Vagina (tissue), 2 donors: ENCODE measurements at regions not wholly inside any gene's neighbourhood (a gene's known extent, or its start where the extent isn't known, plus 50 kb on each side); places are given as distances from the start of the nearest gene placed in this dataset.
"Not testable (repeated sequence)": the region's sequence is repeated elsewhere in the genome, so short reads cannot be mapped to it uniquely, and the experiment has no call there.

Experiments used
- DNase-seq, 2 donors: peaks; one replicate each; pipeline ENCODE4 v3.0.0-alpha.2; 2017; ENCODE audit errors: extremely low spot score in 2 of 2
- H3K27ac ChIP-seq: fragments of 200-600 bp; sonication (generic); one replicate; pipeline ENCODE4 v1.5.1; 2019
- H3K27me3 ChIP-seq: fragments of 200-600 bp; sonication (generic); one replicate; pipeline ENCODE4 v1.5.1; 2019
- H3K36me3 ChIP-seq, 2 donors: fragments of 200-600 bp; sonication (generic); one replicate each; pipeline ENCODE4 v1.5.1; 2017 to 2019
- H3K4me1 ChIP-seq: fragments of 200-600 bp; sonication (generic); one replicate; pipeline ENCODE4 v1.5.1; 2019
- H3K4me3 ChIP-seq, 2 donors: fragments of 200-600 bp; sonication (generic); 1 replicate in 1 of 2; 2 replicates in 1 of 2; pipeline ENCODE4 v1.5.1; 2016 to 2019
- H3K9me3 ChIP-seq: fragments of 200-600 bp; sonication (generic); one replicate; pipeline ENCODE4 v1.5.1; 2019
- CTCF ChIP-seq, 3 experiments: fragments of 450-650 bp in 2 of 3; fragments of 200-600 bp in 1 of 3; sonication (generic) in 1 of 3; IDR thresholded peaks; one replicate each; pipeline ENCODE4 v1.5.1; 2017 to 2019; ENCODE audit warnings: antibody characterized with exemption in 3 of 3, mild to moderate bottlenecking in 2 of 3, moderate library complexity in 2 of 3
- POLR2A ChIP-seq, 2 donors: fragments of 450-650 bp; IDR thresholded peaks; one replicate each; pipeline ENCODE4 v1.6.1; 2017; ENCODE audit warnings: antibody characterized with exemption in 2 of 2, mild to moderate bottlenecking in 2 of 2, moderate library complexity in 2 of 2
- POLR2AphosphoS5 ChIP-seq, 2 donors: sonication (generic); formaldehyde crosslinking; IDR thresholded peaks; one replicate each; pipeline ENCODE4 v1.9.0; 2017; ENCODE audit warnings: antibody characterized with exemption in 2 of 2, mild to moderate bottlenecking in 2 of 2, low read depth in 1 of 2; ENCODE audit not compliant: insufficient read depth in 1 of 2
- intact Hi-C: fragments of 100-400 bp; cut with DNase I; formaldehyde crosslinking; loops from one replicate; pipeline ENCODE4 v1.15.1; 2023

- Histone ChIP-seq H3K9me3 (peaks cover 9% of the 10 kb centered on the region), H3K36me3 (no peaks in the 10 kb centered on the region), H3K27ac (no peak overlapping the region), H3K4me3 (no peak overlapping the region), H3K27me3 (no peaks in the 10 kb centered on the region), H3K4me1 (no peaks in the 10 kb centered on the region)
- no peak for DNase-seq
- intact Hi-C loops: no loop called here
- TF ChIP-seq POLR2A (IDR thresholded peaks at IDR 0.05) (no peak), POLR2AphosphoS5 (IDR thresholded peaks at IDR 0.05; ENCODE audit: insufficient read depth in 1 of 2, low read depth in 1 of 2) (no peak), CTCF (IDR thresholded peaks at IDR 0.05) (no peak)
Observed at GRCh38 chr9:96108691-96109380, 193.1 kb downstream of the HSD17B3 start.

DNA sequence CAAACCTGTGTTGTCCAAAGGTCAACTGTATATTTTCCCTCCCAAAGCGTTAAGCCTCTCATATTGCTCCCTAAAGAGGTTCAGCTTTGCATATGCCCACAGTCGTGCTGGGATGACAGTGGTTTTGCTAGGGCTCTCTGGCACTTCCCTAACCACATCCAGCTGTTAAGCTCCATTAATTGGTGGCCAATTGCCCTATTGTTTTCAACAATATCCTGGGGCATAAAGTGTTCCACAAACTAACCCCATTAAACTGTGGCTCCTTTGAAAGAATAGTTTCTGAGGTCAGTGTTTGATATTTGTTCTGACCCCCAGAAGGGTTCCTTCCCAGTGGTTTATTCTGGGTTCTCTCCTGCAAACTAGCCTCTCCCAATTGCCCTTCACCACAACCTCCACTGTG is 194.5 kb downstream of the HSD17B3 start:
- Histone ChIP-seq H3K36me3 (no peaks in the 10 kb centered on the region), H3K4me3 (no peak overlapping the region), H3K27me3 (no peaks in the 10 kb centered on the region), H3K9me3 (peaks cover 9% of the 10 kb centered on the region), H3K4me1 (no peaks in the 10 kb centered on the region), H3K27ac (no peak overlapping the region)
- DNase-seq: no peak
- TF ChIP-seq POLR2A (IDR thresholded peaks at IDR 0.05) (no peak), CTCF (IDR thresholded peaks at IDR 0.05) (no peak), POLR2AphosphoS5 (IDR thresholded peaks at IDR 0.05; ENCODE audit: insufficient read depth in 1 of 2, low read depth in 1 of 2) (no peak)
- intact Hi-C loops: no loop called here

DNA sequence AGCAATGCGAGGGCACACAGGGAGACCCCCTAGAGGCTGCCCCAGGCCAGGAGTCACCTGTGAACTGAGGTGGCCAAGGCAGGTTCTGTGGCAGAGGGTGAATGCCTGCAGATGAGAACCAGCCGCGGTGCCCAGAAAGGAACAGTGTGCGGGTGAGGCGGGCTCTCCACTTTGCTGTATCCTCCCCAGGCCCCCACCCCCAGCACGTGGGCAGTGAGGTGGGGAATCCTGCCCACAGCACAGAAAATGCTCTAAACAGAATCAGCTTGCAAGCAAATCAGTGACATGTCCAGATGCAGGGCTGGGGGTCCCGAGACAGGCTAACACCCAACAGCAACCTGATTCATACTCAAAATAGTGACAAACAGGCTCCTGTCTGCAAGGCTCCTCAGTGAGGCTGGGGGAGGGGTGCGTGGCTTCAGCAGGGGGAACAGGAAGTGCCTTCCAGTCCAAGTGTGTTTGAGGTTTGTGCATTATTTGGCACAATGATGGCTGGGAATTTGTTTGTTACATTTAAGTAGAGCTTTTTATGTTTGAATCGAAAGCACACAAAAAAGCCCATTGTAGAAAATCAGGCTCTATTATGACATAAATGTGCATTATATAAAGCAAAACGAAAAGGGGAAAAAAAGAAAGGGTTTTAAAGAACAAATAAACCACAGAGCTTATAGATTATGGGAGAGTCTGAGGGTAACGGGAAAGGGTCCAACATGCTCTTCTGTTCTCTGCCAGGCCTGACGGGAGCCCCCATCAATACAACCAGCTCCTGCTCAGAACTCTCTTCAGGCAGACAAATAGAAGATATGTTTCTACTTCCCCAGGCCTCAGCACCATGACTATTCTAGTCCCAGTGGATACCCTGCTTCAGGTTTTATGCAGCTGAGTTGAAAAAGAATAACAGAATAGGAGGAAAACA is 201.3 kb downstream of the HSD17B3 start:
- intact Hi-C loops: no loop called here
- Histone ChIP-seq H3K27me3 (no peaks in the 10 kb centered on the region), H3K9me3 (peaks cover 5% of the 10 kb centered on the region), H3K4me3 (no peak overlapping the region), H3K4me1 (no peaks in the 10 kb centered on the region), H3K27ac (no peak overlapping the region), H3K36me3 (no peaks in the 10 kb centered on the region)
- DNase-seq: no peak
- no peak for TF ChIP-seq POLR2AphosphoS5 (IDR thresholded peaks at IDR 0.05; ENCODE audit: insufficient read depth in 1 of 2, low read depth in 1 of 2)

- intact Hi-C loops, H3K9me3 ChIP-seq, H3K4me3 ChIP-seq, DNase-seq, H3K4me1 ChIP-seq, H3K27me3 ChIP-seq, H3K36me3 ChIP-seq, H3K27ac ChIP-seq: not testable (repeated sequence)
Observed at GRCh38 chr9:96090630-96091029, 211.3 kb downstream of the HSD17B3 start.

- intact Hi-C loops: no loop called here
Observed at GRCh38 chr9:96089452-96090085, 212.4 kb downstream of the HSD17B3 start.

More at GRCh38 chr9:96089452-96090085, 212.4 kb downstream of the HSD17B3 start:
- no peak overlapping the region for H3K27ac ChIP-seq
- no peaks in the 10 kb centered on the region for H3K4me1 ChIP-seq
- no peaks in the 10 kb centered on the region for H3K27me3 ChIP-seq
- no peak for DNase-seq
- no peak overlapping the region for H3K4me3 ChIP-seq
- TF ChIP-seq CTCF (IDR thresholded peaks at IDR 0.05): no peak
- TF ChIP-seq POLR2AphosphoS5 (IDR thresholded peaks at IDR 0.05; ENCODE audit: insufficient read depth in 1 of 2, low read depth in 1 of 2): no peak
- TF ChIP-seq POLR2A (IDR thresholded peaks at IDR 0.05): no peak
- H3K36me3 ChIP-seq: no peaks in the 10 kb centered on the region
- H3K9me3 ChIP-seq: no peaks in the 10 kb centered on the region
